ENCODE measurements at regions not wholly inside any gene's neighbourhood (a gene's known extent, or its start where the extent isn't known, plus 50 kb on each side); places are given as distances from the start of the nearest gene placed in this dataset.

GRCh38 chr9:81070689-81071088 is 618.7 kb downstream of the TLE1 start:
- TF ChIP-seq POLR2AphosphoS5 (IDR thresholded peaks at IDR 0.05) = no peak
- TF ChIP-seq POLR2A (IDR thresholded peaks at IDR 0.05) = no peak
- no peak for TF ChIP-seq CTCF (IDR thresholded peaks at IDR 0.05)
- TF ChIP-seq EP300 (IDR thresholded peaks at IDR 0.05; ENCODE audit: low read depth) = no peak

All from transverse colon (tissue), 4 donors.